ENCODE measurements at regions not wholly inside any gene's neighbourhood (a gene's known extent, or its start where the extent isn't known, plus 50 kb on each side); places are given as distances from the start of the nearest gene placed in this dataset.

GRCh38 chr15:95432878-95433405 lies 897.6 kb upstream of the NR2F2 start:
- DNase-seq (ENCODE audit: low spot score), result no peak

GRCh38 chr15:95439922-95440376 lies 890.6 kb upstream of the NR2F2 start:
- no peak for DNase-seq (ENCODE audit: low spot score)

- no peak for DNase-seq (ENCODE audit: low spot score)
These were observed 889.8 kb upstream of the NR2F2 start for GRCh38 chr15:95440712-95441111.

GRCh38 chr15:95442107-95442719 lies 888.3 kb upstream of the NR2F2 start:
- no peak for DNase-seq (ENCODE audit: low spot score)

GRCh38 chr15:95444860-95445259 lies 885.6 kb upstream of the NR2F2 start:
- no peak for DNase-seq (ENCODE audit: low spot score)

GRCh38 chr15:95446854-95447253 lies 883.6 kb upstream of the NR2F2 start:
- DNase-seq (ENCODE audit: low spot score), result no peak

GRCh38 chr15:95447486-95447885 lies 883.0 kb upstream of the NR2F2 start:
- no peak for DNase-seq (ENCODE audit: low spot score)

- no peak for DNase-seq (ENCODE audit: low spot score)
These were observed 881.8 kb upstream of the NR2F2 start for GRCh38 chr15:95448531-95449229.

GRCh38 chr15:95449230-95449628 lies 881.3 kb upstream of the NR2F2 start:
- DNase-seq (ENCODE audit: low spot score), result no peak

GRCh38 chr15:95450413-95450812 lies 880.1 kb upstream of the NR2F2 start:
- DNase-seq (ENCODE audit: low spot score), result no peak

GRCh38 chr15:95451938-95452337 lies 878.6 kb upstream of the NR2F2 start:
- no peak for DNase-seq (ENCODE audit: low spot score)

- DNase-seq (ENCODE audit: low spot score), result no peak
These were observed 875.9 kb upstream of the NR2F2 start for GRCh38 chr15:95454403-95455262.

- DNase-seq (ENCODE audit: low spot score), result no peak
These were observed 873.0 kb upstream of the NR2F2 start for GRCh38 chr15:95457520-95457919.

- no peak for DNase-seq (ENCODE audit: low spot score)
These were observed 871.8 kb upstream of the NR2F2 start for GRCh38 chr15:95458721-95459120.

GRCh38 chr15:95459273-95459672 lies 871.2 kb upstream of the NR2F2 start:
- no peak for DNase-seq (ENCODE audit: low spot score)

- no peak for DNase-seq (ENCODE audit: low spot score)
These were observed 866.0 kb upstream of the NR2F2 start for GRCh38 chr15:95464509-95464908.

GRCh38 chr15:95468820-95469219 lies 861.7 kb upstream of the NR2F2 start:
- no peak for DNase-seq (ENCODE audit: low spot score)

GRCh38 chr15:95469496-95470000 lies 861.0 kb upstream of the NR2F2 start:
- no peak for DNase-seq (ENCODE audit: low spot score)

GRCh38 chr15:95470529-95470928 lies 860.0 kb upstream of the NR2F2 start:
- DNase-seq (ENCODE audit: low spot score), result no peak

GRCh38 chr15:95470997-95471689 lies 859.4 kb upstream of the NR2F2 start:
- no peak for DNase-seq (ENCODE audit: low spot score)

- no peak for DNase-seq (ENCODE audit: low spot score)
These were observed 858.8 kb upstream of the NR2F2 start for GRCh38 chr15:95471690-95472086.

GRCh38 chr15:95475067-95475466 lies 855.4 kb upstream of the NR2F2 start:
- DNase-seq (ENCODE audit: low spot score), result no peak
